Calu3 (cell line): ENCODE measurements at regions not wholly inside any gene's neighbourhood (a gene's known extent, or its start where the extent isn't known, plus 50 kb on each side); places are given as distances from the start of the nearest gene placed in this dataset.
"Not testable (repeated sequence)": the region's sequence is repeated elsewhere in the genome, so short reads cannot be mapped to it uniquely, and the experiment has no call there.

Source experiments
- BruUV-seq: library from RNA; stranded (reverse); fragments of 400-500 nt; replicated peaks from 2 replicates; lab custom pipeline; 2021; lab: Mats Ljungman, UMichigan
- CTCF ChIA-PET: fragments of 300-600 bp; sonication (Branson Sonifier 250); formaldehyde crosslinking; loops from one replicate; lab custom pipeline; 2022; ENCODE audit warnings: antibody characterized with exemption; lab: Charles Lee
- DNase-seq: peaks from one replicate; pipeline ENCODE4 v3.0.0; 2022
- H3K27ac Mint-ChIP-seq: one replicate; pipeline ENCODE4 v1.8.0; 2022; ENCODE audit warnings: mixed read lengths; ENCODE audit not compliant: unreplicated experiment
- H3K27me3 Mint-ChIP-seq: one replicate; pipeline ENCODE4 v1.8.0; 2022; ENCODE audit warnings: mixed read lengths; ENCODE audit not compliant: unreplicated experiment
- H3K36me3 Mint-ChIP-seq: one replicate; pipeline ENCODE4 v1.8.0; 2022; ENCODE audit warnings: mild to moderate bottlenecking, moderate library complexity, mixed read lengths; ENCODE audit not compliant: insufficient read depth, unreplicated experiment
- H3K4me1 Mint-ChIP-seq: one replicate; pipeline ENCODE4 v1.8.0; 2022; ENCODE audit warnings: mild to moderate bottlenecking, low read depth, mixed read lengths; ENCODE audit not compliant: unreplicated experiment
- H3K4me3 Mint-ChIP-seq: one replicate; pipeline ENCODE4 v1.8.0; 2022; ENCODE audit warnings: mild to moderate bottlenecking, low read depth, moderate library complexity, mixed read lengths; ENCODE audit not compliant: unreplicated experiment
- H3K9me3 Mint-ChIP-seq: one replicate; pipeline ENCODE4 v1.8.0; 2022; ENCODE audit warnings: low read depth, mixed read lengths; ENCODE audit not compliant: unreplicated experiment
- CTCF ChIP-seq: fragments of 200-600 bp; IDR thresholded peaks from one replicate; pipeline ENCODE4 v1.8.0; 2022; ENCODE audit warnings: antibody characterized with exemption; ENCODE audit not compliant: unreplicated experiment
- intact Hi-C: fragments of 100-400 bp; cut with micrococcal nuclease; formaldehyde crosslinking; loops from one replicate; pipeline ENCODE4 v1.10.0; 2022; ENCODE audit not compliant: unreplicated experiment

GRCh38 chr20:25902321-25902720, 205.7 kb upstream of the ZNF337 start:
- H3K4me1 Mint-ChIP-seq, H3K4me3 Mint-ChIP-seq, intact Hi-C loops, H3K36me3 Mint-ChIP-seq, H3K27me3 Mint-ChIP-seq, H3K9me3 Mint-ChIP-seq, H3K27ac Mint-ChIP-seq, DNase-seq, CTCF ChIA-PET, BruUV-seq: not testable (repeated sequence)

- H3K36me3 Mint-ChIP-seq, CTCF ChIA-PET, H3K9me3 Mint-ChIP-seq, intact Hi-C loops, H3K4me3 Mint-ChIP-seq, H3K4me1 Mint-ChIP-seq, BruUV-seq, H3K27ac Mint-ChIP-seq, DNase-seq, H3K27me3 Mint-ChIP-seq: not testable (repeated sequence)
Measured at GRCh38 chr20:25898663-25899062, 202.0 kb upstream of the ZNF337 start.

GRCh38 chr20:25879096-25879495, 182.4 kb upstream of the ZNF337 start:
- H3K27me3 Mint-ChIP-seq, H3K36me3 Mint-ChIP-seq, H3K4me1 Mint-ChIP-seq, H3K4me3 Mint-ChIP-seq, H3K27ac Mint-ChIP-seq, DNase-seq, CTCF ChIA-PET, H3K9me3 Mint-ChIP-seq, intact Hi-C loops, BruUV-seq: not testable (repeated sequence)

- H3K4me3 Mint-ChIP-seq, H3K27ac Mint-ChIP-seq, H3K4me1 Mint-ChIP-seq, H3K36me3 Mint-ChIP-seq, BruUV-seq, DNase-seq, intact Hi-C loops, H3K9me3 Mint-ChIP-seq, CTCF ChIA-PET: not testable (repeated sequence)
- H3K27me3 Mint-ChIP-seq = peaks cover 52% of the 10 kb centered on the region
Measured at GRCh38 chr20:25868650-25868979, 172.0 kb upstream of the ZNF337 start.

- TF ChIP-seq CTCF = no peak
- Mint-ChIP-seq H3K9me3 (no peaks in the 10 kb centered on the region), H3K36me3 (peaks cover 5% of the 10 kb centered on the region), H3K27ac (no peak overlapping the region), H3K27me3 (peaks cover 54% of the 10 kb centered on the region), H3K4me1 (peaks cover 7% of the 10 kb centered on the region), H3K4me3 (no peak overlapping the region)
- BruUV-seq = no TSS peak
- intact Hi-C loops = no loop called here
- DNase-seq = no peak
- CTCF ChIA-PET = no interaction called here
Measured at GRCh38 chr20:25867776-25868649, 171.4 kb upstream of the ZNF337 start.

GRCh38 chr20:25867015-25867775, 170.5 kb upstream of the ZNF337 start:
- Mint-ChIP-seq H3K36me3 (peaks cover 12% of the 10 kb centered on the region), H3K4me1 (peaks cover 15% of the 10 kb centered on the region), H3K27me3 (peaks cover 62% of the 10 kb centered on the region)
- BruUV-seq, H3K27ac Mint-ChIP-seq, H3K9me3 Mint-ChIP-seq, CTCF ChIA-PET, intact Hi-C loops, H3K4me3 Mint-ChIP-seq, DNase-seq: not testable (repeated sequence)
